HCT116 (cell line): ENCODE measurements at regions not wholly inside any gene's neighbourhood (a gene's known extent, or its start where the extent isn't known, plus 50 kb on each side); places are given as distances from the start of the nearest gene placed in this dataset.

Source experiments
- ATAC-seq: fragments of 200-7000 bp; cut with Tn5 transposase; 2 replicates; pipeline ENCODE4 v1.9.1; 2020; ENCODE audit warnings: mild to moderate bottlenecking, moderate library complexity
- BruUV-seq: library from RNA; stranded (reverse); fragments of 400-500 nt; replicated peaks from 2 replicates; lab custom pipeline; 2021; lab: Mats Ljungman, UMichigan
- CTCF ChIA-PET: fragments of 300-600 bp; sonication (Branson Sonifier 250); formaldehyde crosslinking; loops from one replicate; lab custom pipeline; 2021; ENCODE audit warnings: antibody characterized with exemption; lab: Charles Lee
- POLR2A ChIA-PET: fragments of 300-600, 350-600 bp; sonication (Branson Sonifier 250); formaldehyde crosslinking; loops from one replicate; lab custom pipeline; 2021; ENCODE audit warnings: antibody characterized with exemption; lab: Charles Lee
- RAD21 ChIA-PET, 2 experiments: fragments of 300-600 bp; sonication (Branson Sonifier 250); formaldehyde crosslinking; loops; one replicate each; lab custom pipeline; 2023; ENCODE audit warnings: low total read pairs in 2 of 2; ENCODE audit not compliant: uncharacterized antibody in 2 of 2, unreplicated experiment in 2 of 2, low non-redundant PET in 1 of 2; lab: Charles Lee
- DNase-seq: peaks from one replicate; pipeline ENCODE4 v3.0.0-alpha.2; 2010; ENCODE audit warnings: low read depth, low spot score
- H2AFZ ChIP-seq: fragments of 200-600 bp; shearing (Covaris generic), sonication (generic); 2 replicates; pipeline ENCODE4 v1.6.1; 2017; ENCODE audit warnings: low read depth, mixed run types, mixed read lengths, antibody characterized with exemption, low read length; ENCODE audit not compliant: poor library complexity, severe bottlenecking
- H3K27ac ChIP-seq: 2 replicates; pipeline ENCODE4 v1.5.1; 2012; ENCODE audit warnings: low read depth, low read length
- H3K27me3 ChIP-seq: fragments of 200-600 bp; sonication (generic); 2 replicates; pipeline ENCODE4 v1.6.1; 2016; ENCODE audit warnings: mixed run types, low read length, mixed read lengths; ENCODE audit not compliant: insufficient read depth
- H3K36me3 ChIP-seq, 2 experiments: fragments of 200-500 bp in 1 of 2; fragments of 200-600 bp in 1 of 2; sonication (Bioruptor generic) in 1 of 2; sonication (generic) in 1 of 2; 2 replicates each; pipeline versions ENCODE4 v1.5.1 to v1.6.1; 2014 to 2016; ENCODE audit warnings: low read length in 2 of 2, inconsistent platforms in 1 of 2, mixed read lengths in 1 of 2, mixed run types in 1 of 2; ENCODE audit not compliant: insufficient read depth in 2 of 2, control insufficient read depth in 1 of 2
- H3K4me1 ChIP-seq, 2 experiments: fragments of 200-600 bp in 1 of 2; sonication (generic) in 1 of 2; 2 replicates each; pipeline versions ENCODE4 v1.5.1 to v1.6.1; 2012 to 2017; ENCODE audit warnings: low read length in 2 of 2, inconsistent platforms in 1 of 2, mild to moderate bottlenecking in 1 of 2, mixed read lengths in 1 of 2, mixed run types in 1 of 2, moderate library complexity in 1 of 2; ENCODE audit not compliant: insufficient read depth in 2 of 2, control insufficient read depth in 1 of 2
- H3K4me2 ChIP-seq: fragments of 200-600 bp; sonication (generic); 2 replicates; pipeline ENCODE4 v1.6.1; 2017; ENCODE audit warnings: mixed run types, low read length, mixed read lengths
- H3K4me3 ChIP-seq, 2 experiments: fragments of 200-600 bp in 1 of 2; sonication (generic) in 1 of 2; replicated peaks in 1 of 2; 2 replicates each; pipeline ENCODE4 v1.5.1; 2011 to 2016; ENCODE audit warnings: low read length in 2 of 2, control low read depth in 1 of 2, low read depth in 1 of 2, mild to moderate bottlenecking in 1 of 2, mixed read lengths in 1 of 2, mixed run types in 1 of 2
- H3K79me2 ChIP-seq: fragments of 200-600 bp; sonication (generic); 2 replicates; pipeline ENCODE4 v1.6.1; 2017; ENCODE audit warnings: mild to moderate bottlenecking, mixed run types, low read length, moderate library complexity, mixed read lengths; ENCODE audit not compliant: insufficient read depth
- H3K9ac ChIP-seq: fragments of 200-600 bp; sonication (generic); 2 replicates; pipeline ENCODE4 v1.6.1; 2016; ENCODE audit warnings: low read length, mixed read lengths
- H3K9me2 ChIP-seq: fragments of 200-600 bp; sonication (generic), shearing (Covaris generic); 2 replicates; pipeline ENCODE4 v1.6.1; 2017; ENCODE audit warnings: mixed run types, mild to moderate bottlenecking, moderate library complexity; ENCODE audit not compliant: insufficient read depth
- H3K9me3 ChIP-seq, 2 experiments: fragments of 200-500 bp in 1 of 2; fragments of 200-600 bp in 1 of 2; sonication (Bioruptor generic) in 1 of 2; sonication (generic) in 1 of 2; 2 replicates each; pipeline ENCODE4 v1.6.1; 2014 to 2017; ENCODE audit warnings: low read length in 2 of 2, mixed read lengths in 2 of 2, inconsistent platforms in 1 of 2, low read depth in 1 of 2, mild to moderate bottlenecking in 1 of 2, mixed run types in 1 of 2, moderate library complexity in 1 of 2; ENCODE audit not compliant: control insufficient read depth in 1 of 2, insufficient read depth in 1 of 2
- H4K20me1 ChIP-seq: fragments of 200-600 bp; sonication (generic), shearing (Covaris generic); 2 replicates; pipeline ENCODE4 v1.6.1; 2017; ENCODE audit warnings: mixed run types, mild to moderate bottlenecking, moderate library complexity; ENCODE audit not compliant: insufficient read depth
- CBX3 ChIP-seq: IDR thresholded peaks from 2 replicates; pipeline ENCODE4 v1.6.1; 2012; ENCODE audit warnings: low read depth
- CEBPB ChIP-seq: IDR thresholded peaks from 2 replicates; pipeline ENCODE4 v1.6.1; 2012; ENCODE audit warnings: low read depth
- EZH2 ChIP-seq: fragments of 200-600 bp; sonication (generic); IDR thresholded peaks from 2 replicates; pipeline ENCODE4 v1.6.1; 2017; ENCODE audit warnings: antibody characterized with exemption, mixed run types
- EZH2phosphoT487 ChIP-seq: fragments of 200-600 bp; IDR thresholded peaks from 2 replicates; pipeline ENCODE4 v1.6.1; 2018; ENCODE audit warnings: antibody characterized with exemption, borderline replicate concordance
- FOSL1 ChIP-seq: IDR thresholded peaks from 2 replicates; pipeline ENCODE4 v1.6.1; 2012; ENCODE audit warnings: low read depth
- JUND ChIP-seq: IDR thresholded peaks from 2 replicates; pipeline ENCODE4 v1.6.1; 2012
- POLR2A ChIP-seq: IDR thresholded peaks from 2 replicates; pipeline ENCODE4 v1.7.0; 2011; ENCODE audit warnings: borderline replicate concordance; ENCODE audit not compliant: insufficient read depth, insufficient read length; ENCODE audit errors: extremely low read depth
- RAD21 ChIP-seq: IDR thresholded peaks from 2 replicates; pipeline ENCODE4 v1.6.1; 2012; ENCODE audit warnings: low read depth, mild to moderate bottlenecking
- SP1 ChIP-seq: IDR thresholded peaks from 2 replicates; pipeline ENCODE4 v1.6.1; 2012; ENCODE audit warnings: low read depth
- TCF7L2 ChIP-seq: IDR thresholded peaks from 2 replicates; pipeline ENCODE4 v1.7.0; 2011; ENCODE audit warnings: borderline replicate concordance, inconsistent platforms; ENCODE audit not compliant: insufficient read depth, insufficient read length; ENCODE audit errors: extremely low read depth
- YY1 ChIP-seq: IDR thresholded peaks from 2 replicates; pipeline ENCODE4 v1.6.1; 2011; ENCODE audit warnings: low read length, low read depth, moderate library complexity, mild to moderate bottlenecking; ENCODE audit not compliant: insufficient replicate concordance; ENCODE audit errors: extremely low read depth
- ZFX ChIP-seq: fragments of 450-650 bp; IDR thresholded peaks from 2 replicates; pipeline ENCODE4 v1.6.1; 2017
- ZNF274 ChIP-seq: fragments of 200-500 bp; sonication (Bioruptor generic); IDR thresholded peaks from 2 replicates; pipeline ENCODE4 v1.6.1; 2014; ENCODE audit warnings: mild to moderate bottlenecking, low read depth, low read length, inconsistent platforms
- intact Hi-C: fragments of 100-400 bp; cut with micrococcal nuclease; formaldehyde crosslinking; loops from 2 replicates; pipeline ENCODE4 v1.10.0; 2022
- TF ChIP-seq, protein P1 (sequence below): IDR thresholded peaks from 2 replicates; pipeline ENCODE4 v1.6.1; 2011; ENCODE audit warnings: mild to moderate bottlenecking, low read length, moderate library complexity; ENCODE audit not compliant: insufficient replicate concordance; ENCODE audit errors: extremely low read depth
- TF ChIP-seq, protein P2 (sequence below), 3 experiments: fragments of 200-600 bp in 1 of 3; sonication (generic) in 1 of 3; IDR thresholded peaks in 2 of 3; conservative IDR thresholded peaks in 1 of 3; 2 replicates each; pipeline ENCODE4 v1.5.1; 2012 to 2017; ENCODE audit warnings: low read depth in 2 of 3, low read length in 2 of 3, antibody characterized with exemption in 1 of 3, borderline replicate concordance in 1 of 3, control low read depth in 1 of 3, mild to moderate bottlenecking in 1 of 3, mixed read lengths in 1 of 3, mixed run types in 1 of 3, moderate library complexity in 1 of 3; ENCODE audit not compliant: insufficient read depth in 1 of 3
- TF ChIP-seq, protein P3 (sequence below): IDR thresholded peaks from 2 replicates; pipeline ENCODE4 v1.6.1; 2012; ENCODE audit warnings: low read depth
- TF ChIP-seq, protein P4 (sequence below): IDR thresholded peaks from 2 replicates; pipeline ENCODE4 v1.6.1; 2012
- TF ChIP-seq, protein P5 (sequence below): IDR thresholded peaks from 2 replicates; pipeline ENCODE4 v1.6.1; 2012

DNA sequence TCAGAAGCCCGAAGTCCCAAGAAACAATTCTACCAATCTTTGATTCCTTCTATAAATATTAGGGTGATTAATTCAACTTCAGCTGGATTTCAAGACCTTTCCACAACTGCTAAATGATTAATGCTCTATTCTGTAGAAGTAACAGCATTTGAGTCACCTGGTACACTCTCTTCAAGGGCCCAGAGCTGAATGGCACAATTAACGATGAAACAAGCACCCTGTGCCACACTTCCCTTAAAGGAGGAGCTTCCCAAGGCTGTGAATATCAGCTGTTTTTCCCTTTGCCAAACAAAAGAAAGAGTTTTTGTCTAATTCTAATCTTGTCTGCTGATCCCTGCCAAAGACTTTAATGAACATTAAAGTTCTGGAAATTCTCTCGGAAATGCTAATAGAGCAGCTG, 56.0 kb downstream of the BOD1L2 start:
- Histone ChIP-seq H3K27ac (no peak overlapping the region), H3K9me3 (no peaks in the 10 kb centered on the region), H3K36me3 (no peaks in the 10 kb centered on the region), H3K4me3 (no peak overlapping the region), H3K4me2 (no peak overlapping the region), H3K9ac (no peak overlapping the region), H3K27me3 (peaks cover 24% of the 10 kb centered on the region), H4K20me1 (no peaks in the 10 kb centered on the region), H3K79me2 (no peaks in the 10 kb centered on the region), H3K4me1 (peaks cover 0 to under 1% of the 10 kb centered on the region in 2 experiments; a peak in 1 of 4 replicates), H3K9me2 (no peaks in the 10 kb centered on the region), H2AFZ (no peak overlapping the region)
- no peak for TF ChIP-seq ZFX
- TF ChIP-seq RAD21 = no peak
- TF ChIP-seq, protein P1, sequence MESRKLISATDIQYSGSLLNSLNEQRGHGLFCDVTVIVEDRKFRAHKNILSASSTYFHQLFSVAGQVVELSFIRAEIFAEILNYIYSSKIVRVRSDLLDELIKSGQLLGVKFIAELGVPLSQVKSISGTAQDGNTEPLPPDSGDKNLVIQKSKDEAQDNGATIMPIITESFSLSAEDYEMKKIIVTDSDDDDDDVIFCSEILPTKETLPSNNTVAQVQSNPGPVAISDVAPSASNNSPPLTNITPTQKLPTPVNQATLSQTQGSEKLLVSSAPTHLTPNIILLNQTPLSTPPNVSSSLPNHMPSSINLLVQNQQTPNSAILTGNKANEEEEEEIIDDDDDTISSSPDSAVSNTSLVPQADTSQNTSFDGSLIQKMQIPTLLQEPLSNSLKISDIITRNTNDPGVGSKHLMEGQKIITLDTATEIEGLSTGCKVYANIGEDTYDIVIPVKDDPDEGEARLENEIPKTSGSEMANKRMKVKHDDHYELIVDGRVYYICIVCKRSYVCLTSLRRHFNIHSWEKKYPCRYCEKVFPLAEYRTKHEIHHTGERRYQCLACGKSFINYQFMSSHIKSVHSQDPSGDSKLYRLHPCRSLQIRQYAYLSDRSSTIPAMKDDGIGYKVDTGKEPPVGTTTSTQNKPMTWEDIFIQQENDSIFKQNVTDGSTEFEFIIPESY = no peak
- TF ChIP-seq YY1 = no peak
- no peak for TF ChIP-seq POLR2A
- TF ChIP-seq, protein P2, sequence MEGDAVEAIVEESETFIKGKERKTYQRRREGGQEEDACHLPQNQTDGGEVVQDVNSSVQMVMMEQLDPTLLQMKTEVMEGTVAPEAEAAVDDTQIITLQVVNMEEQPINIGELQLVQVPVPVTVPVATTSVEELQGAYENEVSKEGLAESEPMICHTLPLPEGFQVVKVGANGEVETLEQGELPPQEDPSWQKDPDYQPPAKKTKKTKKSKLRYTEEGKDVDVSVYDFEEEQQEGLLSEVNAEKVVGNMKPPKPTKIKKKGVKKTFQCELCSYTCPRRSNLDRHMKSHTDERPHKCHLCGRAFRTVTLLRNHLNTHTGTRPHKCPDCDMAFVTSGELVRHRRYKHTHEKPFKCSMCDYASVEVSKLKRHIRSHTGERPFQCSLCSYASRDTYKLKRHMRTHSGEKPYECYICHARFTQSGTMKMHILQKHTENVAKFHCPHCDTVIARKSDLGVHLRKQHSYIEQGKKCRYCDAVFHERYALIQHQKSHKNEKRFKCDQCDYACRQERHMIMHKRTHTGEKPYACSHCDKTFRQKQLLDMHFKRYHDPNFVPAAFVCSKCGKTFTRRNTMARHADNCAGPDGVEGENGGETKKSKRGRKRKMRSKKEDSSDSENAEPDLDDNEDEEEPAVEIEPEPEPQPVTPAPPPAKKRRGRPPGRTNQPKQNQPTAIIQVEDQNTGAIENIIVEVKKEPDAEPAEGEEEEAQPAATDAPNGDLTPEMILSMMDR (IDR thresholded peaks at IDR 0.05 in 2 of 3, conservative IDR thresholded peaks at IDR 0.05 in 1 of 3; ENCODE audit: borderline replicate concordance in 1 of 3, insufficient read depth in 1 of 3, low read depth in 2 of 3, low read length in 2 of 3) = no peak
- no peak for TF ChIP-seq EZH2
- TF ChIP-seq, protein P3, sequence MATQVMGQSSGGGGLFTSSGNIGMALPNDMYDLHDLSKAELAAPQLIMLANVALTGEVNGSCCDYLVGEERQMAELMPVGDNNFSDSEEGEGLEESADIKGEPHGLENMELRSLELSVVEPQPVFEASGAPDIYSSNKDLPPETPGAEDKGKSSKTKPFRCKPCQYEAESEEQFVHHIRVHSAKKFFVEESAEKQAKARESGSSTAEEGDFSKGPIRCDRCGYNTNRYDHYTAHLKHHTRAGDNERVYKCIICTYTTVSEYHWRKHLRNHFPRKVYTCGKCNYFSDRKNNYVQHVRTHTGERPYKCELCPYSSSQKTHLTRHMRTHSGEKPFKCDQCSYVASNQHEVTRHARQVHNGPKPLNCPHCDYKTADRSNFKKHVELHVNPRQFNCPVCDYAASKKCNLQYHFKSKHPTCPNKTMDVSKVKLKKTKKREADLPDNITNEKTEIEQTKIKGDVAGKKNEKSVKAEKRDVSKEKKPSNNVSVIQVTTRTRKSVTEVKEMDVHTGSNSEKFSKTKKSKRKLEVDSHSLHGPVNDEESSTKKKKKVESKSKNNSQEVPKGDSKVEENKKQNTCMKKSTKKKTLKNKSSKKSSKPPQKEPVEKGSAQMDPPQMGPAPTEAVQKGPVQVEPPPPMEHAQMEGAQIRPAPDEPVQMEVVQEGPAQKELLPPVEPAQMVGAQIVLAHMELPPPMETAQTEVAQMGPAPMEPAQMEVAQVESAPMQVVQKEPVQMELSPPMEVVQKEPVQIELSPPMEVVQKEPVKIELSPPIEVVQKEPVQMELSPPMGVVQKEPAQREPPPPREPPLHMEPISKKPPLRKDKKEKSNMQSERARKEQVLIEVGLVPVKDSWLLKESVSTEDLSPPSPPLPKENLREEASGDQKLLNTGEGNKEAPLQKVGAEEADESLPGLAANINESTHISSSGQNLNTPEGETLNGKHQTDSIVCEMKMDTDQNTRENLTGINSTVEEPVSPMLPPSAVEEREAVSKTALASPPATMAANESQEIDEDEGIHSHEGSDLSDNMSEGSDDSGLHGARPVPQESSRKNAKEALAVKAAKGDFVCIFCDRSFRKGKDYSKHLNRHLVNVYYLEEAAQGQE = no peak
- no peak for TF ChIP-seq EZH2phosphoT487
- TF ChIP-seq, protein P4, sequence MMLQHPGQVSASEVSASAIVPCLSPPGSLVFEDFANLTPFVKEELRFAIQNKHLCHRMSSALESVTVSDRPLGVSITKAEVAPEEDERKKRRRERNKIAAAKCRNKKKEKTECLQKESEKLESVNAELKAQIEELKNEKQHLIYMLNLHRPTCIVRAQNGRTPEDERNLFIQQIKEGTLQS = no peak
- TF ChIP-seq, protein P5, sequence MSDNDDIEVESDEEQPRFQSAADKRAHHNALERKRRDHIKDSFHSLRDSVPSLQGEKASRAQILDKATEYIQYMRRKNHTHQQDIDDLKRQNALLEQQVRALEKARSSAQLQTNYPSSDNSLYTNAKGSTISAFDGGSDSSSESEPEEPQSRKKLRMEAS = no peak
- TF ChIP-seq CEBPB = no peak
- TF ChIP-seq SP1 = no peak
- no peak for TF ChIP-seq ZNF274
- TF ChIP-seq FOSL1 = no peak
- no peak for TF ChIP-seq CBX3
- no peak for TF ChIP-seq TCF7L2
- TF ChIP-seq JUND = no peak
- CTCF ChIA-PET = no interaction called here
- POLR2A ChIA-PET = no interaction called here
- ATAC-seq (no peak), DNase-seq (no peak)
- RAD21 ChIA-PET = no interaction called here
- intact Hi-C loops = no loop called here
- BruUV-seq = no TSS peak
